Activated CD4-positive, alpha-beta T cell treated with anti-CD3 and anti-CD28 coated beads for 36 hours (primary cell): ENCODE measurements at regions not wholly inside any gene's neighbourhood (a gene's known extent, or its start where the extent isn't known, plus 50 kb on each side); places are given as distances from the start of the nearest gene placed in this dataset.
"Not testable (repeated sequence)": the region's sequence is repeated elsewhere in the genome, so short reads cannot be mapped to it uniquely, and the experiment has no call there.

Source experiments
- ATAC-seq: fragments of 200-7000 bp; cut with Tn5 transposase; one replicate; pipeline ENCODE4 v1.10.0; 2021; ENCODE audit warnings: mild to moderate bottlenecking, moderate library complexity
- CTCF ChIA-PET: fragments of 350-600 bp; sonication (Branson Sonifier 250); formaldehyde crosslinking; loops from one replicate; lab custom pipeline; 2021; ENCODE audit warnings: antibody characterized with exemption; lab: Charles Lee
- POLR2A ChIA-PET: fragments of 350-600 bp; sonication (Branson Sonifier 250); formaldehyde crosslinking; loops from one replicate; lab custom pipeline; 2021; ENCODE audit warnings: antibody characterized with exemption, inconsistent platforms; lab: Charles Lee
- DNase-seq: peaks from one replicate; pipeline ENCODE4 v3.0.0-alpha.2; 2020
- H3K27ac Mint-ChIP-seq: one replicate; pipeline ENCODE4 v1.8.0; 2021; ENCODE audit warnings: mixed read lengths
- H3K27me3 Mint-ChIP-seq: one replicate; pipeline ENCODE4 v1.8.0; 2021; ENCODE audit warnings: mixed read lengths
- H3K36me3 Mint-ChIP-seq: one replicate; pipeline ENCODE4 v1.8.0; 2021; ENCODE audit warnings: low read depth, mixed read lengths
- H3K4me1 Mint-ChIP-seq: one replicate; pipeline ENCODE4 v1.8.0; 2021; ENCODE audit warnings: mixed read lengths
- H3K4me3 Mint-ChIP-seq: one replicate; pipeline ENCODE4 v1.8.0; 2021; ENCODE audit warnings: mild to moderate bottlenecking, moderate library complexity, mixed read lengths
- H3K9me3 Mint-ChIP-seq: one replicate; pipeline ENCODE4 v1.8.0; 2021; ENCODE audit warnings: low read depth, mixed read lengths
- intact Hi-C, 2 experiments: fragments of 100-400 bp; cut with DNase I in 1 of 2; cut with micrococcal nuclease in 1 of 2; formaldehyde crosslinking; loops; one replicate each; pipeline versions ENCODE4 v1.14.2 to v1.15.1; 2022 to 2024; cut with DNase I, micrococcal nuclease

DNA sequence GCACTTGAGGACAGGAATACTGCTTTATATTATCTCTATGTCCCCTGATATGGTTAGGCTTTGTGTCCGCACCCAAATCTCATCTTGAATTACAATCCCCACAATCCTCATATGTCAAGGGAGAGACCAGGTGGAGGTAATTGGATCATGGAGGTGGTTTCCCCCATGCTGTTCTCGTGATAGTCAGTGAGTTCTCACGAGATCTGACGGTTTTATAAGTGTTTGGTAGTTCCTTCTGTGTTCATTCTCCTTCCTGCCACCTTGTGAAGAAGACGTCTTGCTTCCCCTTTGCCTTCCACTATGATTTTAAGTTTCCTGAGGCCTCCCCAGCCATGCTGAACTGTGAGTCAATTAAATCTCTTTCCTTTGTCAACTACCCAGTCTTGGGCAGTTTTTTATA, 51.7 kb upstream of the MDGA1 start:
- H3K27me3 Mint-ChIP-seq, H3K9me3 Mint-ChIP-seq, H3K36me3 Mint-ChIP-seq, POLR2A ChIA-PET, intact Hi-C loops, H3K4me3 Mint-ChIP-seq, H3K27ac Mint-ChIP-seq, ATAC-seq, DNase-seq, CTCF ChIA-PET, H3K4me1 Mint-ChIP-seq: not testable (repeated sequence)

DNA sequence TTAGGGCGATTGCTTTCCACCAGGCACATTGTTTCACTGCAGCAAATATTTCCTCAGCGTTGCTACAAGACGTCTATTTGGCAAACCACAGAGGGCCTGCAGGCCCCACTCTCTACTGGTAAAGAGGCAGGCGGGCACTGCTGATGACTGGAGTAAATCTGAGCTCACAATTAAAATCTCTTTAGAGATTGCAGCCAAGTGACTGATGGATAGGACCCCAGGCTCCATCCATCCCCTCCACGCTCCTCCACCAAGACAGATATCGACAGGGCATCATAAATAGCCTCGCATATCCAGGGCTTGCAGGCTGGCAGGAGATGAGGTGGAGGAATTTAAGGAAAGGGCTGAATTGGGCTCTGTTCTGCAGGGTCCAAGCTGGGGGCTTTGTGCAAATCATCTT, 50.4 kb upstream of the MDGA1 start:
- Mint-ChIP-seq H3K9me3 (no peaks in the 10 kb centered on the region), H3K4me3 (no peak overlapping the region), H3K4me1 (no peaks in the 10 kb centered on the region), H3K27ac (no peak overlapping the region), H3K36me3 (no peaks in the 10 kb centered on the region), H3K27me3 (peaks cover 9% of the 10 kb centered on the region)
- intact Hi-C loops = no loop called here
- no peak for ATAC-seq
- no peak for DNase-seq
- ChIA-PET POLR2A (no interaction called here), CTCF (no interaction called here)
